ENCODE measurements at regions not wholly inside any gene's neighbourhood (a gene's known extent, or its start where the extent isn't known, plus 50 kb on each side); places are given as distances from the start of the nearest gene placed in this dataset.

GRCh38 chr1:177854951-177855350 lies 114.9 kb downstream of the SEC16B start:
- no TSS peak for BruUV-seq (replicated peaks)
- Histone ChIP-seq H3K79me2 (ENCODE audit: insufficient read depth, low read depth, low read length) (no peaks in the 10 kb centered on the region), H3K9me3 (ENCODE audit: low read length) (no peaks in the 10 kb centered on the region), H3K4me3 (ENCODE audit: low read depth, low read length, poor library complexity, severe bottlenecking) (no peak overlapping the region), H3K9me2 (ENCODE audit: insufficient read depth, low read length) (no peaks in the 10 kb centered on the region), H3K4me2 (ENCODE audit: low read length) (no peak overlapping the region), H3K36me3 (ENCODE audit: insufficient read depth, low read length) (no peaks in the 10 kb centered on the region), H4K20me1 (ENCODE audit: insufficient read depth, low read length) (no peaks in the 10 kb centered on the region), H3K4me1 (ENCODE audit: insufficient read depth, low read length, poor library complexity, severe bottlenecking) (no peaks in the 10 kb centered on the region), H3K27ac (ENCODE audit: low read depth, low read length, poor library complexity, severe bottlenecking) (no peak overlapping the region), H2AFZ (ENCODE audit: low read length) (no peak overlapping the region)
- ChIA-PET CTCF (ENCODE audit: unreplicated experiment) (no interaction called here), POLR2A (no interaction called here)
- intact Hi-C loops (cut with micrococcal nuclease; ENCODE audit: unreplicated experiment), result no loop called here
- TF ChIP-seq CTCF (conservative IDR thresholded peaks at IDR 0.05; ENCODE audit: low read length), result no peak
- no peak for TF ChIP-seq EZH2phosphoT487 (IDR thresholded peaks at IDR 0.05; ENCODE audit: borderline replicate concordance, low read depth, low read length)
- DNase-seq (ENCODE audit: low spot score), result no peak

GRCh38 chr1:177849579-177850290 lies 120.1 kb downstream of the SEC16B start:
- Histone ChIP-seq H3K79me2 (ENCODE audit: insufficient read depth, low read depth, low read length) (no peaks in the 10 kb centered on the region), H4K20me1 (ENCODE audit: insufficient read depth, low read length) (no peaks in the 10 kb centered on the region), H3K4me2 (ENCODE audit: low read length) (no peak overlapping the region), H3K27ac (ENCODE audit: low read depth, low read length, poor library complexity, severe bottlenecking) (no peak overlapping the region), H2AFZ (ENCODE audit: low read length) (no peak overlapping the region), H3K9me3 (ENCODE audit: low read length) (no peaks in the 10 kb centered on the region), H3K36me3 (ENCODE audit: insufficient read depth, low read length) (no peaks in the 10 kb centered on the region), H3K9me2 (ENCODE audit: insufficient read depth, low read length) (no peaks in the 10 kb centered on the region), H3K4me3 (ENCODE audit: low read depth, low read length, poor library complexity, severe bottlenecking) (no peak overlapping the region), H3K4me1 (ENCODE audit: insufficient read depth, low read length, poor library complexity, severe bottlenecking) (no peaks in the 10 kb centered on the region)
- intact Hi-C loops (cut with micrococcal nuclease; ENCODE audit: unreplicated experiment), result no loop called here
- DNase-seq (ENCODE audit: low spot score), result no peak
- TF ChIP-seq EZH2phosphoT487 (IDR thresholded peaks at IDR 0.05; ENCODE audit: borderline replicate concordance, low read depth, low read length) (no peak), CTCF (conservative IDR thresholded peaks at IDR 0.05; ENCODE audit: low read length) (no peak)
- no TSS peak for BruUV-seq (replicated peaks)
- ChIA-PET CTCF (ENCODE audit: unreplicated experiment) (no interaction called here), POLR2A (interaction anchor here (0.6 kb wide), 1 partner anchor 21 kb away, joined by 3 read pairs; no protein-coding TSS in a partner anchor)

GRCh38 chr1:177849130-177849529 lies 120.7 kb downstream of the SEC16B start:
- TF ChIP-seq EZH2phosphoT487 (IDR thresholded peaks at IDR 0.05; ENCODE audit: borderline replicate concordance, low read depth, low read length) (no peak), CTCF (conservative IDR thresholded peaks at IDR 0.05; ENCODE audit: low read length) (no peak)
- no peak overlapping the region for H2AFZ ChIP-seq (ENCODE audit: low read length)
- POLR2A ChIA-PET, result interaction anchor here (0.6 kb wide), 1 partner anchor 20 kb away, joined by 3 read pairs; no protein-coding TSS in a partner anchor
- H3K79me2 ChIP-seq (ENCODE audit: insufficient read depth, low read depth, low read length), result no peaks in the 10 kb centered on the region
- no peaks in the 10 kb centered on the region for H3K4me1 ChIP-seq (ENCODE audit: insufficient read depth, low read length, poor library complexity, severe bottlenecking)
- no peak overlapping the region for H3K4me3 ChIP-seq (ENCODE audit: low read depth, low read length, poor library complexity, severe bottlenecking)
- CTCF ChIA-PET (ENCODE audit: unreplicated experiment), result no interaction called here
- no peak overlapping the region for H3K4me2 ChIP-seq (ENCODE audit: low read length)
- intact Hi-C loops (cut with micrococcal nuclease; ENCODE audit: unreplicated experiment), result no loop called here
- DNase-seq (ENCODE audit: low spot score), result no peak
- no peaks in the 10 kb centered on the region for H4K20me1 ChIP-seq (ENCODE audit: insufficient read depth, low read length)
- no peak overlapping the region for H3K27ac ChIP-seq (ENCODE audit: low read depth, low read length, poor library complexity, severe bottlenecking)
- H3K9me2 ChIP-seq (ENCODE audit: insufficient read depth, low read length), result no peaks in the 10 kb centered on the region
- H3K9me3 ChIP-seq (ENCODE audit: low read length), result no peaks in the 10 kb centered on the region
- no peaks in the 10 kb centered on the region for H3K36me3 ChIP-seq (ENCODE audit: insufficient read depth, low read length)
- BruUV-seq (replicated peaks), result no TSS peak

All from OCI-LY7 (cell line).